HUES6 (cell line): ENCODE measurements at regions not wholly inside any gene's neighbourhood (a gene's known extent, or its start where the extent isn't known, plus 50 kb on each side); places are given as distances from the start of the nearest gene placed in this dataset.

Experiments used
- H3K27ac ChIP-seq: 2 replicates; pipeline ENCODE4 v1.7.0; 2013; ENCODE audit warnings: low read depth, mild to moderate bottlenecking, low read length, inconsistent platforms
- H3K27me3 ChIP-seq: 2 replicates; pipeline ENCODE4 v1.6.1; 2013; ENCODE audit warnings: low read length; ENCODE audit not compliant: control insufficient read depth, insufficient read depth
- H3K36me3 ChIP-seq: 2 replicates; pipeline ENCODE4 v1.6.1; 2013; ENCODE audit warnings: low read length; ENCODE audit not compliant: control insufficient read depth, insufficient read depth
- H3K4me1 ChIP-seq: 2 replicates; pipeline ENCODE4 v1.6.1; 2013; ENCODE audit warnings: low read length; ENCODE audit not compliant: control insufficient read depth, insufficient read depth
- H3K4me3 ChIP-seq: 2 replicates; pipeline ENCODE4 v1.5.1; 2013; ENCODE audit warnings: low read depth, low read length
- H3K9ac ChIP-seq: one replicate; pipeline ENCODE4 v1.6.1; 2013; ENCODE audit warnings: mild to moderate bottlenecking, low read length
- H3K9me3 ChIP-seq: 2 replicates; pipeline ENCODE4 v1.6.1; 2013; ENCODE audit warnings: low read depth, low read length; ENCODE audit not compliant: control insufficient read depth, insufficient read depth

GRCh38 chr3:168858327-168858726, 762.6 kb upstream of the GOLIM4 start:
- Histone ChIP-seq H3K9me3 (no peaks in the 10 kb centered on the region; the same call in 1 of the 2 replicates), H3K27me3 (no peaks in the 10 kb centered on the region), H3K4me3 (no peak overlapping the region), H3K9ac (no peak overlapping the region), H3K4me1 (no peaks in the 10 kb centered on the region), H3K36me3 (no peaks in the 10 kb centered on the region), H3K27ac (no peak overlapping the region)

- no peak overlapping the region for H3K9ac ChIP-seq
- no peaks in the 10 kb centered on the region for H3K4me1 ChIP-seq
- H3K27ac ChIP-seq, result no peak overlapping the region
- peaks cover 7% of the 10 kb centered on the region; the same call in 1 of the 2 replicates for H3K27me3 ChIP-seq
- no peak overlapping the region for H3K4me3 ChIP-seq
- H3K36me3 ChIP-seq, result no peaks in the 10 kb centered on the region
- 0 out of 2 replicates have a peak, but pooled peaks cover 4% of the 10 kb centered on the region for H3K9me3 ChIP-seq
These were observed 754.4 kb upstream of the GOLIM4 start for GRCh38 chr3:168850109-168850508.

- H3K4me1 ChIP-seq, result no peaks in the 10 kb centered on the region; the same call in 1 of the 2 replicates
- H3K4me3 ChIP-seq, result no peak overlapping the region
- no peaks in the 10 kb centered on the region for H3K36me3 ChIP-seq
- no peak overlapping the region for H3K27ac ChIP-seq
- no peak overlapping the region for H3K9ac ChIP-seq
- peaks cover 8% of the 10 kb centered on the region; the same call in 1 of the 2 replicates for H3K27me3 ChIP-seq
- 0 out of 2 replicates have a peak, but pooled peaks cover 4% of the 10 kb centered on the region for H3K9me3 ChIP-seq
These were observed 751.7 kb upstream of the GOLIM4 start for GRCh38 chr3:168847291-168847883.

- H3K27me3 ChIP-seq, result peaks cover 8% of the 10 kb centered on the region; the same call in 1 of the 2 replicates
- H3K36me3 ChIP-seq, result no peaks in the 10 kb centered on the region
- no peaks in the 10 kb centered on the region for H3K9me3 ChIP-seq
- no peak overlapping the region for H3K4me3 ChIP-seq
- H3K9ac ChIP-seq, result no peak overlapping the region
- H3K27ac ChIP-seq, result no peak overlapping the region
- H3K4me1 ChIP-seq, result peaks cover 7% of the 10 kb centered on the region
These were observed 749.3 kb upstream of the GOLIM4 start for GRCh38 chr3:168844894-168845482.

DNA sequence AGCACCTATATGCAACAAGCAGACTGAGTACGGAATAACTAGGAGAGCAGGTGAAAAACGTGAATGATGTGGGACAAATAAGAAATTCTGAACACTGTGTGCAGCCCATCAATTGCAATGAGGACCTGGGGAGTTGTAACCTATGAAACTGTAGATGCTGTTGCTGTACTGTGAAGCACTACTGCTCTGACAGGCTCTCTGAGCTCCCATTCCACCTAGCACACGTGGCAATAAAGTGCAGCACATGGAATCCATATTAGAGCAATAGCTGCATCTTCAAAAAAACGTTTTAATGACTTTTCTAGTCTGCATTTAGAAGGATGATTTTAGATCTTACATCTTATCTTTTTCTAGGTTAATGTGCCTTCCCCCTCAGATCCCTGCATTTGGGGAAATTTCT, 748.7 kb upstream of the GOLIM4 start:
- Histone ChIP-seq H3K9me3 (no peaks in the 10 kb centered on the region), H3K36me3 (no peaks in the 10 kb centered on the region), H3K9ac (no peak overlapping the region), H3K27me3 (peaks cover 8% of the 10 kb centered on the region; the same call in 1 of the 2 replicates), H3K27ac (no peak overlapping the region), H3K4me1 (peaks cover 12% of the 10 kb centered on the region), H3K4me3 (no peak overlapping the region)

GRCh38 chr3:168843481-168843880, 747.8 kb upstream of the GOLIM4 start:
- Histone ChIP-seq H3K4me1 (peaks cover 21% of the 10 kb centered on the region), H3K27me3 (peaks cover 8% of the 10 kb centered on the region; the same call in 1 of the 2 replicates), H3K4me3 (no peak overlapping the region), H3K27ac (no peak overlapping the region), H3K9ac (no peak overlapping the region), H3K36me3 (no peaks in the 10 kb centered on the region), H3K9me3 (no peaks in the 10 kb centered on the region)

DNA sequence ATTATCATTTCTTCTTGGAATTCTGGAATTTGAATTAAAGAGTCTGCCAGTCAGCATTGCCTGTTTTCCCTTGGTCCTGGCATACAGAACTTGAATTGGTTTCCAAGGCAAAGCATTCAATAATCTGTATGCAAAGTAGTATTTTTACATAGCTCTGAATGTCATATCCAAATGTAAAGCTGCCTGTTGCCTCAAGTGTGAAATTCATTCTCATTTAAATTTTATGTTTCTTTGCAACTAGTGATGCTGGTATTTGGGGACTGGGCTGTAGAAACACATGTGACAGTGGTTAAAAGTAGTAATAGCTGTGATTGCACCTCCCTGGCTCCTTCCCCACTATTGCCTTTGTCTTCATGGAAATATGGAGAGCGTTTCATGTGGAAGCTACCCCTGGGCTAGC, 743.9 kb upstream of the GOLIM4 start:
- H3K4me1 ChIP-seq, result peaks cover 27% of the 10 kb centered on the region
- peak overlapping the region; percentile 73 for H3K27ac ChIP-seq
- no peak overlapping the region for H3K9ac ChIP-seq
- H3K36me3 ChIP-seq, result no peaks in the 10 kb centered on the region
- H3K9me3 ChIP-seq, result no peaks in the 10 kb centered on the region
- no peaks in the 10 kb centered on the region for H3K27me3 ChIP-seq
- no peak overlapping the region for H3K4me3 ChIP-seq

DNA sequence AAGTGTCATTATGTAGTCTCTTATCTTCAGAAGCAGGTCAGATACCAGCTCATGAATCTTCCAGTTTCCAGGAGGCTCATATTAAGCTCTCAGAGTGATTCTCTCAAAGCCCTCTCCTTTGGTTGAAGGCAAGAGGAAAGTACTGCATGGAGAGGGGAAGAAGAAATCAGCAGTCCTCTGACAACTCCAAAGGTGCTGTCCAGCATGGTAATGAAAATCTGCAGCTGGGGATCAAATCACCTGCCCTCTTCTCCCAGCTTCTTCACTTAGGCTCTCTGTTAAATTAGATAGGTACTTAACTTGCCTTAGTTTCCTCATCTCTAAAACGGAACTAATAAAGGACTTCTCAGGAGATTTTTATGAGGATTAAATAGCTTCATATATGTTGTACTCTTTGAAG, 738.8 kb upstream of the GOLIM4 start:
- H3K27ac ChIP-seq, result no peak overlapping the region
- H3K27me3 ChIP-seq, result no peaks in the 10 kb centered on the region
- peaks cover 16% of the 10 kb centered on the region for H3K4me1 ChIP-seq
- H3K9ac ChIP-seq, result no peak overlapping the region
- no peak overlapping the region for H3K4me3 ChIP-seq
- no peaks in the 10 kb centered on the region for H3K36me3 ChIP-seq
- peaks cover 3% of the 10 kb centered on the region; the same call in 1 of the 2 replicates for H3K9me3 ChIP-seq

DNA sequence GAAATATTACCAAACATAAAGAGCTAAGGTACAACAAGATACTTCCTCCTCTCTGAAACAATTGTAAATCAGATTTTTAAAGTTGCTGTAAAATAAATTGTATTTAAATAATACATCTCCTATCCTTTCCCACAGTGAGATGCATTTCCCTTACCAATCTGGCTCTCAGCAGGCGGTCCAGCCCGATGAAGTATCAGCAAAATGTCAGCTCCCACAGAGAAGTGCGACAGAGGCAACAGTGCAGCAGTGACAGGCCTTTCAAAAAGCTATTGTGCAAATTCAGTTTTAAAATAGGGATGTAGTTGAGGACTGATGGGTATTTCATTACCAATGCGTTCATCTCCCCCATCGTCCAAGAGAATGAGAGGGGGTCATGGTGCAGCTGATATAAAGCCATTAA, 733.2 kb upstream of the GOLIM4 start:
- Histone ChIP-seq H3K4me1 (peaks cover 34% of the 10 kb centered on the region), H3K4me3 (no peak overlapping the region), H3K27ac (peak overlapping the region; percentile 58; the same call in 1 of the 2 replicates), H3K27me3 (no peaks in the 10 kb centered on the region), H3K36me3 (no peaks in the 10 kb centered on the region), H3K9me3 (peaks cover 3% of the 10 kb centered on the region; the same call in 1 of the 2 replicates), H3K9ac (no peak overlapping the region)

GRCh38 chr3:168828536-168828935, 732.8 kb upstream of the GOLIM4 start:
- Histone ChIP-seq H3K9me3 (peaks cover under 1% of the 10 kb centered on the region; the same call in 1 of the 2 replicates), H3K27ac (peak overlapping the region; percentile 58), H3K9ac (no peak overlapping the region), H3K36me3 (no peaks in the 10 kb centered on the region), H3K27me3 (no peaks in the 10 kb centered on the region), H3K4me1 (peaks cover 34% of the 10 kb centered on the region), H3K4me3 (no peak overlapping the region)

DNA sequence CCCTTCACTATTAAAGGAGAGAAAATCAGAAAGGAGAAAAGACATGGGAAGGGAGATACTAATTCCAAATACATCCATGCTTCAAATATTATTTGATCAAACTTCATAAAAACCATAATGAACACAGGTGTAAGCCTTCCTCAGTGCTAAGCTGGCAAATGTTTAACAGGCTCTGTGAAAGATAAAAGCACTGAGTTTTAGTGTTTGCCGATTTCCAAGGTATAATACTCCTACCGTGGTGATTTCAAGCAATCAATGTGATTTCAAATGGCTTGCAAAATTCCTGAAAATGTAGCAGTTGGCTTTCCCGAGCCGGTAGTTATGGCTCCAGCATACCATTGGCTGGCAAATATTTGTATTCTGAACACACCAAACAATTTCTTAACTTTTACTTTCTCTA, 732.3 kb upstream of the GOLIM4 start:
- Histone ChIP-seq H3K9ac (no peak overlapping the region), H3K27ac (peak overlapping the region; percentile 58), H3K27me3 (no peaks in the 10 kb centered on the region), H3K9me3 (no peaks in the 10 kb centered on the region), H3K4me1 (peaks cover 34% of the 10 kb centered on the region), H3K36me3 (no peaks in the 10 kb centered on the region), H3K4me3 (no peak overlapping the region)
